ENCODE measurements at regions not wholly inside any gene's neighbourhood (a gene's known extent, or its start where the extent isn't known, plus 50 kb on each side); places are given as distances from the start of the nearest gene placed in this dataset.

DNA sequence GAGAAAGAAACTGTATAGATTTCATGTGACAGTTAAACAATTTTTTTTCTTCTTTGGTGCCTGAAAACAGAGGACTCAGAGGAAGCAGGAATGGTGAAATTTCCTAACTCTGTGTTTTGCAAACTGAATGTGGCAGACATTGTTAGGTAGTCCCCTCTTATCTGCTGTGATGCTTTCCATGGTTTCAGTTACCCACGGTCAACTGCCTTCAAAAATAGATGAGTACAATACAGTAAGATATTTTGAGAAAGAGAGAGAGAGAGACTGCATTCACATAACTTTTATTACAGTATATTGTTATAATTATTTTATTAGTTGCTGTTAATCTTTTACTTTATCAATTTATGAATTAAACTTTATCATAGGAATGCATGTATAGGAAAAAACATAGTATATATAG is 627.2 kb downstream of the CCDC171 start:
- TF ChIP-seq ZFP36 (IDR thresholded peaks at IDR 0.05; ENCODE audit: borderline replicate concordance, partially characterized antibody): no peak
- TF ChIP-seq, protein P1, sequence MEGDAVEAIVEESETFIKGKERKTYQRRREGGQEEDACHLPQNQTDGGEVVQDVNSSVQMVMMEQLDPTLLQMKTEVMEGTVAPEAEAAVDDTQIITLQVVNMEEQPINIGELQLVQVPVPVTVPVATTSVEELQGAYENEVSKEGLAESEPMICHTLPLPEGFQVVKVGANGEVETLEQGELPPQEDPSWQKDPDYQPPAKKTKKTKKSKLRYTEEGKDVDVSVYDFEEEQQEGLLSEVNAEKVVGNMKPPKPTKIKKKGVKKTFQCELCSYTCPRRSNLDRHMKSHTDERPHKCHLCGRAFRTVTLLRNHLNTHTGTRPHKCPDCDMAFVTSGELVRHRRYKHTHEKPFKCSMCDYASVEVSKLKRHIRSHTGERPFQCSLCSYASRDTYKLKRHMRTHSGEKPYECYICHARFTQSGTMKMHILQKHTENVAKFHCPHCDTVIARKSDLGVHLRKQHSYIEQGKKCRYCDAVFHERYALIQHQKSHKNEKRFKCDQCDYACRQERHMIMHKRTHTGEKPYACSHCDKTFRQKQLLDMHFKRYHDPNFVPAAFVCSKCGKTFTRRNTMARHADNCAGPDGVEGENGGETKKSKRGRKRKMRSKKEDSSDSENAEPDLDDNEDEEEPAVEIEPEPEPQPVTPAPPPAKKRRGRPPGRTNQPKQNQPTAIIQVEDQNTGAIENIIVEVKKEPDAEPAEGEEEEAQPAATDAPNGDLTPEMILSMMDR (IDR thresholded peaks at IDR 0.05): no peak
- TF ChIP-seq MAZ (IDR thresholded peaks at IDR 0.05; ENCODE audit: borderline replicate concordance, low read depth, low read length): no peak
- TF ChIP-seq, protein P2, sequence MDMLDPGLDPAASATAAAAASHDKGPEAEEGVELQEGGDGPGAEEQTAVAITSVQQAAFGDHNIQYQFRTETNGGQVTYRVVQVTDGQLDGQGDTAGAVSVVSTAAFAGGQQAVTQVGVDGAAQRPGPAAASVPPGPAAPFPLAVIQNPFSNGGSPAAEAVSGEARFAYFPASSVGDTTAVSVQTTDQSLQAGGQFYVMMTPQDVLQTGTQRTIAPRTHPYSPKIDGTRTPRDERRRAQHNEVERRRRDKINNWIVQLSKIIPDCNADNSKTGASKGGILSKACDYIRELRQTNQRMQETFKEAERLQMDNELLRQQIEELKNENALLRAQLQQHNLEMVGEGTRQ (IDR thresholded peaks at IDR 0.05): no peak
- TF ChIP-seq PHF8 (IDR thresholded peaks at IDR 0.05; ENCODE audit: borderline replicate concordance, low read depth): no peak
